Heart left ventricle (tissue), 16 donors: ENCODE measurements at regions not wholly inside any gene's neighbourhood (a gene's known extent, or its start where the extent isn't known, plus 50 kb on each side); places are given as distances from the start of the nearest gene placed in this dataset.
A peak's percentile ranks its signal among the peaks of the same experiment; 100 is the strongest.

Source experiments
- ATAC-seq, 4 donors: fragments of 200-7000 bp; cut with Tn5 transposase; one replicate each; pipeline ENCODE4 v1.9.1; 2020 to 2022; ENCODE audit warnings: moderate library complexity in 4 of 4, mild to moderate bottlenecking in 3 of 4, moderate number of reproducible peaks in 1 of 4
- DNase-seq, 5 donors: peaks; one replicate each; pipeline ENCODE4 v3.0.0-alpha.2; 2020
- H3K27ac ChIP-seq, 12 donors: fragments of 200-600 bp; sonication (generic) in 4 of 12; one replicate each; pipeline versions ENCODE4 v1.5.0 to v1.8.0; 2016 to 2022; ENCODE audit warnings: mild to moderate bottlenecking in 2 of 12
- H3K27me3 ChIP-seq, 9 donors: fragments of 200-600 bp; sonication (generic) in 2 of 9; one replicate each; pipeline versions ENCODE4 v1.5.1 to v1.8.0; 2016 to 2022; ENCODE audit warnings: mild to moderate bottlenecking in 3 of 9
- H3K36me3 ChIP-seq, 9 donors: fragments of 200-600 bp; sonication (generic) in 2 of 9; one replicate each; pipeline versions ENCODE4 v1.5.0 to v1.8.0; 2018 to 2022; ENCODE audit warnings: mild to moderate bottlenecking in 2 of 9
- H3K4me1 ChIP-seq, 12 donors: fragments of 200-600 bp; sonication (generic) in 4 of 12; one replicate each; pipeline versions ENCODE4 v1.5.0 to v1.8.0; 2016 to 2022; ENCODE audit warnings: mild to moderate bottlenecking in 3 of 12
- H3K4me3 ChIP-seq, 12 donors: fragments of 200-600 bp; sonication (generic) in 4 of 12; one replicate each; pipeline versions ENCODE4 v1.5.0 to v1.8.0; 2017 to 2022; ENCODE audit warnings: mild to moderate bottlenecking in 9 of 12, moderate library complexity in 4 of 12
- H3K9me3 ChIP-seq, 12 donors: fragments of 200-600 bp; sonication (generic) in 4 of 12; one replicate each; pipeline versions ENCODE4 v1.5.0 to v1.8.0; 2016 to 2022; ENCODE audit warnings: mild to moderate bottlenecking in 1 of 12
- CTCF ChIP-seq, 12 donors: fragments of 200-600 bp; sonication (generic) in 4 of 12; IDR thresholded peaks; one replicate each; pipeline versions ENCODE4 v1.5.0 to v1.8.0; 2018 to 2022; ENCODE audit warnings: antibody characterized with exemption in 12 of 12, mild to moderate bottlenecking in 5 of 12
- POLR2A ChIP-seq, 2 donors: fragments of 450-650 bp; IDR thresholded peaks; one replicate each; pipeline ENCODE4 v1.6.1; 2017; ENCODE audit warnings: antibody characterized with exemption in 2 of 2, mild to moderate bottlenecking in 2 of 2, moderate library complexity in 2 of 2
- WGBS, 4 donors: extraction: QIAGEN DNeasy Blood & Tissue Kit in 2 of 4; methylation state at CpG; one replicate each; pipeline versions ENCODE4 v1.1.5 to v1.1.7; 2013 to 2018; 5-methylcytosine and 5-hydroxymethylcytosine counted together
- intact Hi-C, 10 donors: fragments of 100-400 bp; cut with DNase I; formaldehyde crosslinking; loops; one replicate each; pipeline versions ENCODE4 v1.11.1 to v1.14.2; 2022
- donor health status: ischemic (EF 13 %, LVEDD 7.1; RV severe dilation, severe dysfunction).
- donor health status: healthy with polysubstance abuse.
- donor health status: DM: no; HTN: yes; CAD: no.
- donor health status: DM: no; HTN: no; CAD: no.
- donor health status: ischemic (EF 25% LVEDD 6.9; RV normal size, moderate dysfunction).
- donor health status: ischemic (EF 25% LVEDD 5.7; RV mildly dilated, moderate dysfunction).
- donor health status: healthy.
- donor health status: DM: yes; HTN: yes; CAD: no.
- donor health status: ischemic (EF 35%, LVEDD 5.7; RV mildly dilated, moderate dysfunction).
- donor health status: nonischemic (EF 11% LVEDD 7.7; RV severe dilation, severe dysfunction).
- donor health status: DM: yes; HTN: yes; CAD: no.
- donor health status: PGD.
- donor health status: ischemic (EF 29% LVEDD 5.4; RV normal size, mild dysfunction).
- donor health status: nonischemic (EF 23%, LVEDD 6.1; RV moderate dilation, normal function).

GRCh38 chr2:126515471-126515870 is 140.5 kb upstream of the GYPC start:
- Histone ChIP-seq H3K4me3 (no peak overlapping the region), H3K27ac (no peak overlapping the region), H3K9me3 (peaks cover 0 to 4% (median 0%) of the 10 kb centered on the region in 12 donors), H3K4me1 (no peaks in the 10 kb centered on the region), H3K36me3 (no peaks in the 10 kb centered on the region), H3K27me3 (peaks cover 0 to 2% (median 0%) of the 10 kb centered on the region in 9 donors)
- WGBS, 4 donors: 77 to 88% (median 81%) methylated on average over 2 of the region's 2 CpGs
- ATAC-seq (no peak), DNase-seq (no peak)
- intact Hi-C loops: no loop called here
- no peak for TF ChIP-seq CTCF (IDR thresholded peaks at IDR 0.05)
- TF ChIP-seq POLR2A (IDR thresholded peaks at IDR 0.05): no peak

GRCh38 chr2:126518196-126518595 is 137.8 kb upstream of the GYPC start:
- Histone ChIP-seq H3K4me3 (no peak overlapping the region), H3K4me1 (no peaks in the 10 kb centered on the region), H3K9me3 (peaks cover 0 to 4% (median 0%) of the 10 kb centered on the region in 12 donors), H3K27ac (no peak overlapping the region), H3K27me3 (peaks cover 0 to 2% (median 0%) of the 10 kb centered on the region in 9 donors), H3K36me3 (no peaks in the 10 kb centered on the region)
- ATAC-seq (no peak), DNase-seq (no peak)
- 60 to 67% (median 66%) methylated on average over 2 of the region's 2 CpGs for WGBS, 4 donors
- no peak for TF ChIP-seq POLR2A (IDR thresholded peaks at IDR 0.05)
- TF ChIP-seq CTCF (IDR thresholded peaks at IDR 0.05): no peak
- intact Hi-C loops: no loop called here

GRCh38 chr2:126527836-126528490 is 128.0 kb upstream of the GYPC start:
- no peaks in the 10 kb centered on the region for H3K36me3 ChIP-seq
- no peak overlapping the region for H3K27ac ChIP-seq
- peak in 3 of 4 donors; percentile 71 to 88 (median 84) for ATAC-seq
- 72 to 85% (median 77%) methylated on average over 8 of the region's 8 CpGs for WGBS, 4 donors
- DNase-seq: peak; percentile 62 to 83 (median 71)
- H3K9me3 ChIP-seq: no peaks in the 10 kb centered on the region
- H3K4me3 ChIP-seq: no peak overlapping the region
- intact Hi-C loops: loop anchor here (1.0 to 10.0 kb wide), 8 partner anchors 109 to 447 kb away; partner anchors contain the start of gene GYPC (in 2 of the 10)
- no peaks in the 10 kb centered on the region for H3K27me3 ChIP-seq
- H3K4me1 ChIP-seq: no peaks in the 10 kb centered on the region
- no peak for TF ChIP-seq POLR2A (IDR thresholded peaks at IDR 0.05)
- TF ChIP-seq CTCF (IDR thresholded peaks at IDR 0.05): peak; percentile 53 to 79 (median 68)

GRCh38 chr2:126531029-126531428 is 124.9 kb upstream of the GYPC start:
- H3K27me3 ChIP-seq: no peaks in the 10 kb centered on the region
- peaks cover 0 to 17% (median 0%) of the 10 kb centered on the region in 12 donors for H3K4me1 ChIP-seq
- 91 to 94% (median 93%) methylated on average over 3 of the region's 3 CpGs for whole genome bisulfite sequencing, 4 donors
- no peaks in the 10 kb centered on the region for H3K36me3 ChIP-seq
- ATAC-seq (no peak), DNase-seq (no peak)
- no peaks in the 10 kb centered on the region for H3K9me3 ChIP-seq
- H3K27ac ChIP-seq: no peak overlapping the region
- TF ChIP-seq CTCF (IDR thresholded peaks at IDR 0.05) (no peak), POLR2A (IDR thresholded peaks at IDR 0.05) (no peak)
- no peak overlapping the region for H3K4me3 ChIP-seq
- intact Hi-C loops: loop anchor here in 6 of 10 donors (5.0 to 10.0 kb wide), 6 partner anchors 56 to 126 kb away; partner anchors contain the start of gene GYPC (in 3 of the 6)
